GM10248 (cell line): ENCODE measurements at regions not wholly inside any gene's neighbourhood (a gene's known extent, or its start where the extent isn't known, plus 50 kb on each side); places are given as distances from the start of the nearest gene placed in this dataset.

Experiments used
- CTCF ChIA-PET: fragments of 300-600 bp; sonication (Branson Sonifier 250); formaldehyde crosslinking; extraction: SDS; loops from one replicate; lab custom pipeline; 2021; ENCODE audit warnings: antibody characterized with exemption; lab: Yijun Ruan, JAX
- POLR2A ChIA-PET: fragments of 350-650 bp; sonication (Branson Sonifier 250); formaldehyde crosslinking; extraction: SDS; loops from one replicate; lab custom pipeline; 2020; ENCODE audit warnings: antibody characterized with exemption; lab: Yijun Ruan, JAX
- DNase-seq: peaks from one replicate; pipeline ENCODE4 v3.0.0; 2012; ENCODE audit errors: extremely low spot score
- TF ChIP-seq, protein P1 (sequence below): IDR thresholded peaks from 2 replicates; pipeline ENCODE4 v1.5.1; 2012; ENCODE audit warnings: mild to moderate bottlenecking, low read depth; ENCODE audit errors: extremely low read depth, missing control alignments, control extremely low read depth

GRCh38 chr6:14664621-14665315 lies 547.2 kb downstream of the CD83 start:
- ChIA-PET POLR2A (no interaction called here), CTCF (no interaction called here)
- DNase-seq: no peak
- TF ChIP-seq, protein P1, sequence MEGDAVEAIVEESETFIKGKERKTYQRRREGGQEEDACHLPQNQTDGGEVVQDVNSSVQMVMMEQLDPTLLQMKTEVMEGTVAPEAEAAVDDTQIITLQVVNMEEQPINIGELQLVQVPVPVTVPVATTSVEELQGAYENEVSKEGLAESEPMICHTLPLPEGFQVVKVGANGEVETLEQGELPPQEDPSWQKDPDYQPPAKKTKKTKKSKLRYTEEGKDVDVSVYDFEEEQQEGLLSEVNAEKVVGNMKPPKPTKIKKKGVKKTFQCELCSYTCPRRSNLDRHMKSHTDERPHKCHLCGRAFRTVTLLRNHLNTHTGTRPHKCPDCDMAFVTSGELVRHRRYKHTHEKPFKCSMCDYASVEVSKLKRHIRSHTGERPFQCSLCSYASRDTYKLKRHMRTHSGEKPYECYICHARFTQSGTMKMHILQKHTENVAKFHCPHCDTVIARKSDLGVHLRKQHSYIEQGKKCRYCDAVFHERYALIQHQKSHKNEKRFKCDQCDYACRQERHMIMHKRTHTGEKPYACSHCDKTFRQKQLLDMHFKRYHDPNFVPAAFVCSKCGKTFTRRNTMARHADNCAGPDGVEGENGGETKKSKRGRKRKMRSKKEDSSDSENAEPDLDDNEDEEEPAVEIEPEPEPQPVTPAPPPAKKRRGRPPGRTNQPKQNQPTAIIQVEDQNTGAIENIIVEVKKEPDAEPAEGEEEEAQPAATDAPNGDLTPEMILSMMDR: no peak

- POLR2A ChIA-PET: no interaction called here
- peak; percentile 30 for DNase-seq
Observed at GRCh38 chr6:14665827-14666724, 548.5 kb downstream of the CD83 start.

DNA sequence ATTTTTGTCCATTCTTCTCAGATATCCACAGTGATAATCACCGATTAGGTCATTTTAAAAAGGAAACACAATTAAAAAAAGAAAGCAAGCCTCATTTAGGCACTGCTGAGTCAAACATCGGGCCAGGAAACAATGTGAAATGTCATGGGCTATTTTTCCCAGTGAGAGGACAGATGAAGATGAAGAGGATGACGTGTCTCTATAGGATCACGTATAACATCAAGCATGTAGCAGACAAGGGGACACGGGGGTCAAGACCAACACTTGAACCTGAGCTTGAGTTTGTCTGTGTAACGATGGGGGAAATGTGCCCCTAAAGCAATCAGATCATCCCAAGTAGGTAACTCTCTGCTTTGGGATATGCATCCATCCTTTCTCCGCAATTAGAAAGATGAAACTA lies 553.2 kb downstream of the CD83 start:
- TF ChIP-seq, protein P1: no peak
- CTCF ChIA-PET: interaction anchor here (1.3 to 1.8 kb wide), 3 partner anchors 10 to 33 kb away, joined by 3 to 8 read pairs (median 4); no protein-coding TSS in a partner anchor
- POLR2A ChIA-PET: no interaction called here
- DNase-seq: no peak

More at GRCh38 chr6:14665827-14666724, 548.5 kb downstream of the CD83 start:
- TF ChIP-seq, protein P1: no peak
- CTCF ChIA-PET: interaction anchor here (0.9 to 1.2 kb wide), 3 partner anchors 10 to 27 kb away, joined by 3 read pairs; no protein-coding TSS in a partner anchor

DNA sequence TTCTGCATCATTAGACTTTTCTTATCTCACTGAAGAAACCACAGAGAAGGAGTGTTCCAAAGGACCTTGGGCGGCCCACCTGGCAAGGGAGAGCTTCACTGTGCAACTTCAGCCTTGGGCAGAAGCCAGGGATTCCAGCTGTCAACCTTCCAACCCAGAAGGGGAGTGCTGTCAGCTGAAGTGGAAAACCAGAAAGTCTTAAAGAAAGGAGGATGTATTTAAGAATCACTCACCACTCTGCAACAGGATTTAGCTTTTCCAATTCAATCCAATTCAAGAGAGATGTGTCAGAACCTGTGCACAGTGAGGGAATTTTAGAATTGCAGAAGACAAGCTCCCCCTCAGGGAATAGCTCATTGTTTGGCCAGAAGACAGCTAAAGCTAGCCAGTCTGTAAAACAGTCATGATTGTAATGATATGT lies 553.7 kb downstream of the CD83 start:
- POLR2A ChIA-PET: no interaction called here
- TF ChIP-seq, protein P1: no peak
- CTCF ChIA-PET: interaction anchor here (0.9 to 1.8 kb wide), 4 partner anchors 11 to 33 kb away, joined by 3 to 8 read pairs (median 4); no protein-coding TSS in a partner anchor
- DNase-seq: no peak

DNA sequence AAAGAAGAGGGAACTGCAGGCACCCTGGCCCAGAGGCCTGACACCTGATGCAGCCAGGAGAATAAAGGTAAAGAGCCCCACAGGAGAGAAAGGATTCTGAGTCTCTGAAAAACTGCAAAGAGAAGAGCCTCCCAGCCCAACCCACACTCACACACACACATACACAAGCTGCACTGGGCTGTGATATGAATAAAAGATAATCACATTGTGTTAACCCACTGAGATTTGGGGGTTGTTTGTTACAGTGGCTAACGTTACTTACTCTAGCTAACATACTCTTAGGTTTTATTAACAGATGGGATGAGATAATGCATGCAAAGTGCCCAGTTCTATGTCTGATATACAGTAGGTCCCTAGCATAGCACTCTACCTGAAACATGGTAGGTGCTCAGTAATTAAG lies 554.4 kb downstream of the CD83 start:
- ChIA-PET CTCF (interaction anchor here (0.9 to 1.8 kb wide), 5 partner anchors 11 to 39 kb away, joined by 3 to 8 read pairs (median 3); no protein-coding TSS in a partner anchor), POLR2A (no interaction called here)
- no peak for DNase-seq
- TF ChIP-seq, protein P1: no peak

DNA sequence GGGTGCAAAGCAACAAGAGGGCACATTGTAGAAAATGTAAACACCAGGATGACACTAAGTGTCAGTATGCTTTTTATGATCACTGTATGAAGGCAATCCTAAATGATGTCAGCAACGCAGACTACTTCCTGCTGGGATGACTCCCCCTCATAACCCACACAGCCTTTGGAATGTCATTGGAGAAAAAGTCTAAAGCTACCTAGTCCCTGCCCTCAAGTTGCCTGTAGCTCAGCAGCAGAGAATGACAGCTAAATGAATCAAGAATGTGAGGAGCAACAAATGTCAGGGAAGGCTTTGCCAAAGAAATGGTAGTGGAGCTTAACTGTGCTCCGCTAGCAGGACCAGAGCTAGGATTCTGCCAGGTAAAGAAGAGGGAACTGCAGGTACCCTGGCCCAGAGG lies 555.6 kb downstream of the CD83 start:
- DNase-seq: no peak
- ChIA-PET CTCF (interaction anchor here (0.9 to 1.0 kb wide), 3 partner anchors 24 to 41 kb away, joined by 3 read pairs; no protein-coding TSS in a partner anchor), POLR2A (no interaction called here)

More for the DNA sequence above, 555.6 kb downstream of the CD83 start:
- TF ChIP-seq, protein P1: no peak
